Kidney (tissue), 13 donors: ENCODE measurements at regions not wholly inside any gene's neighbourhood (a gene's known extent, or its start where the extent isn't known, plus 50 kb on each side); places are given as distances from the start of the nearest gene placed in this dataset.

ENCODE experiments used
- DNase-seq, 5 donors: peaks; one replicate each; pipeline ENCODE4 v3.0.0-alpha.2; 2013 to 2020
- FAIRE-seq: peaks from 2 replicates; lab custom pipeline; 2012; peaks lifted over from hg19 to GRCh38; lab: Jason Lieb, UNC
- H3K27ac ChIP-seq, 2 donors: one replicate each; pipeline ENCODE4 v1.7.0; 2013; ENCODE audit warnings: low read depth in 2 of 2, low read length in 2 of 2, inconsistent platforms in 1 of 2
- H3K27me3 ChIP-seq: one replicate; pipeline ENCODE4 v1.7.1; 2013; ENCODE audit warnings: low read length, inconsistent platforms; ENCODE audit not compliant: control insufficient read depth, insufficient read depth
- H3K36me3 ChIP-seq, 3 donors: one replicate each; pipeline versions ENCODE4 v1.7.0 to v1.7.1; 2013; ENCODE audit warnings: low read length in 3 of 3, control low read depth in 1 of 3, inconsistent platforms in 1 of 3; ENCODE audit not compliant: insufficient read depth in 3 of 3, control insufficient read depth in 2 of 3
- H3K4me1 ChIP-seq, 3 donors: one replicate each; pipeline versions ENCODE4 v1.7.0 to v1.7.1; 2013; ENCODE audit warnings: low read length in 3 of 3, inconsistent platforms in 1 of 3, low read depth in 1 of 3; ENCODE audit not compliant: control insufficient read depth in 2 of 3, insufficient read depth in 2 of 3
- H3K4me3 ChIP-seq, 3 donors: one replicate each; pipeline versions ENCODE4 v1.7.0 to v1.8.1; 2013; ENCODE audit warnings: low read length in 3 of 3, control low read depth in 1 of 3, inconsistent platforms in 1 of 3
- H3K9ac ChIP-seq, 3 donors: one replicate each; pipeline versions ENCODE4 v1.7.0 to v1.7.1; 2013; ENCODE audit warnings: low read length in 3 of 3, control low read depth in 1 of 3, inconsistent platforms in 1 of 3
- H3K9me3 ChIP-seq, 3 donors: one replicate each; pipeline versions ENCODE4 v1.7.0 to v1.7.1; 2013; ENCODE audit warnings: low read length in 3 of 3, control low read depth in 1 of 3, inconsistent platforms in 1 of 3; ENCODE audit not compliant: control insufficient read depth in 2 of 3, insufficient read depth in 1 of 3
- intact Hi-C: fragments of 100-400 bp; cut with DNase I; formaldehyde crosslinking; loops from one replicate; pipeline ENCODE4 v1.11.1; 2022
- TF ChIP-seq, protein P1 (sequence below): IDR thresholded peaks from 3 replicates; pipeline ENCODE4 v1.5.1; 2012; ENCODE audit warnings: mild to moderate bottlenecking, moderate library complexity, borderline replicate concordance; ENCODE audit not compliant: insufficient read depth; ENCODE audit errors: extremely low read depth
- donor health status: control.
- donor health status: control.
- donor health status: control.
- donor health status: control.
- donor health status: control.
- donor health status: DM: yes; HTN: yes; CAD: no.
- donor health status: Normal renal cell carcinoma (clear cell type).

DNA sequence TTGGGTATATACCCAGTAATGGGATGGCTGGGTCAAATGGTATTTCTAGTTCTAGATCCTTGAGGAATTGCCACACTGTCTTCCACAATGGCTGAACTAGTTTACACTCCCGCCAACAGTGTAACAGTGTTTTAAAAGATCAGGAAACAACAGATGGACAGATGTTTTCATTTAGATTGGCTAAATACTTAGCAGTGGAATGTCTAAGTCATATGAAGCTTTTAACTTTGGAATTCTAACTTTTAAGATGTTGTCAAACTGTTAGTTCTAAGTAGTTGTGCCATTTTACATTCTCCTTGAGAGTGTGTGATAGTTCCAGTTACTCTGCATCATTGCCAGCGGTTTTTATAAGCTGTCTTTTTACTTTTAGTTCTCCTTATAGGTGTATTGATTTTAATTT is 688.8 kb downstream of the SEMA5A start:
- TF ChIP-seq, protein P1, sequence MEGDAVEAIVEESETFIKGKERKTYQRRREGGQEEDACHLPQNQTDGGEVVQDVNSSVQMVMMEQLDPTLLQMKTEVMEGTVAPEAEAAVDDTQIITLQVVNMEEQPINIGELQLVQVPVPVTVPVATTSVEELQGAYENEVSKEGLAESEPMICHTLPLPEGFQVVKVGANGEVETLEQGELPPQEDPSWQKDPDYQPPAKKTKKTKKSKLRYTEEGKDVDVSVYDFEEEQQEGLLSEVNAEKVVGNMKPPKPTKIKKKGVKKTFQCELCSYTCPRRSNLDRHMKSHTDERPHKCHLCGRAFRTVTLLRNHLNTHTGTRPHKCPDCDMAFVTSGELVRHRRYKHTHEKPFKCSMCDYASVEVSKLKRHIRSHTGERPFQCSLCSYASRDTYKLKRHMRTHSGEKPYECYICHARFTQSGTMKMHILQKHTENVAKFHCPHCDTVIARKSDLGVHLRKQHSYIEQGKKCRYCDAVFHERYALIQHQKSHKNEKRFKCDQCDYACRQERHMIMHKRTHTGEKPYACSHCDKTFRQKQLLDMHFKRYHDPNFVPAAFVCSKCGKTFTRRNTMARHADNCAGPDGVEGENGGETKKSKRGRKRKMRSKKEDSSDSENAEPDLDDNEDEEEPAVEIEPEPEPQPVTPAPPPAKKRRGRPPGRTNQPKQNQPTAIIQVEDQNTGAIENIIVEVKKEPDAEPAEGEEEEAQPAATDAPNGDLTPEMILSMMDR: no peak
- Histone ChIP-seq H3K4me1 (no peaks in the 10 kb centered on the region), H3K9me3 (no peaks in the 10 kb centered on the region), H3K9ac (no peak overlapping the region), H3K27me3 (no peaks in the 10 kb centered on the region), H3K27ac (no peak overlapping the region), H3K4me3 (no peak overlapping the region), H3K36me3 (no peaks in the 10 kb centered on the region)
- intact Hi-C loops: no loop called here
- DNase-seq: no peak
- no peak for FAIRE-seq

DNA sequence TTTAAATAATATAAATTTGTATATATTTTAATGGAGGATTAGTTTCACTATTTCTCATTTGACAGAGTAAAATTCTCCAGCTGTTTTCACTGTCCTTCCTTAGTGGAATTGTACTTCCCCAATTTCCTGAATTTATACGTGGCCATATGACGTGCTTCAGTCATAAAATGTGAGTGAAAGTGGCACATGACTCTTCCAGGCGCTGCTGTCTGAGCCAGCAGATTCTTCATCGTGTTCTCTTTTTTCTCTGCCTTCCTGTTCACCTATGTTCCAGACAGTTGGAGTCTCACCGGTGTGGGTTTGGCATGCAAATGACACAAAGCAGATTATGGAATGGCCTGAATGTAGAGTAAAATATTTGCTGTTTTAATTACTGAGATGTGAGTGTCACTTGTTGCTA is 684.1 kb downstream of the SEMA5A start:
- Histone ChIP-seq H3K27me3 (no peaks in the 10 kb centered on the region), H3K36me3 (no peaks in the 10 kb centered on the region), H3K27ac (no peak overlapping the region), H3K4me3 (no peak overlapping the region), H3K9me3 (no peaks in the 10 kb centered on the region), H3K4me1 (no peaks in the 10 kb centered on the region), H3K9ac (no peak overlapping the region)
- TF ChIP-seq, protein P1: no peak
- DNase-seq (no peak), FAIRE-seq (no peak)
- intact Hi-C loops: no loop called here

DNA sequence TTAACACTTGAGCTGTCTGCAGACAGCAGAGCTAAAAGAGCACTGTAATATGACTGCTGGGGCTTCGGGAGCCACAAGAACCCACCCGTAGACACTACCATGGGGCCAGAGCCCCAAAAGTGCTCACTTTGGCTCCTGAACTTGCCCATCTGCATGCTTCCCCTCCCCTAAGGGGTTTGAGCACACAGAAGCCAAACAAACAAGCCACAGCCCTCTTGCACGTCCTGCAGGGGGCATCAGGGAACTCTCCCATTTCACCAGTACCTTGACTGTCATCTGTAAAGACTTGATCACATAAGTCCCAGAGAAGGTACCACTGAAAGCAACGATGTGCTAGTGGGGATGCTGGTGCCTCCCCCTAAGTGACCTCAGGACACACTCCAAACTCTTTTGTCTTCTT is 681.8 kb downstream of the SEMA5A start:
- Histone ChIP-seq H3K4me3 (no peak overlapping the region), H3K9ac (no peak overlapping the region), H3K27ac (no peak overlapping the region), H3K4me1 (no peaks in the 10 kb centered on the region), H3K36me3 (no peaks in the 10 kb centered on the region), H3K9me3 (no peaks in the 10 kb centered on the region), H3K27me3 (no peaks in the 10 kb centered on the region)
- DNase-seq (no peak), FAIRE-seq (no peak)
- TF ChIP-seq, protein P1: no peak
- intact Hi-C loops: no loop called here

DNA sequence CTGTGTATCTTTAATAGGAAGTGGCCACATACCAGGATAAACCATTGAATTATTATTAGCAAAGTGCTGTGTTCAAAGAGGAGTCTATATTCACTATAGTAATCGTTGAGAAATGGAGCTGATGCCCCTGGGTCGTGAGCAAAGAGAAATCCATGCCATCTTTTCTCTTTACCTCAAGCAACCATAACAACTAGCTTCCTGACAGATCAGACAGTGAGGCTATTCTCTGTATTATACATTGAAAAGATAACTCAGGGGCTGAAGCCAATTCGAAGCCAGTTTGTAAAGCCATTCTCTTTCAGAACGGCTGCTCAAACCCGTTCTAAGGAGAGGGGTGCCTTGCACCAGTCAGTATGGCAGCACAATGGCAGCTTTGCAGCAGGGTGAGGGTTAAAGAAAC is 680.6 kb downstream of the SEMA5A start:
- H3K36me3 ChIP-seq: no peaks in the 10 kb centered on the region
- no peaks in the 10 kb centered on the region for H3K9me3 ChIP-seq
- H3K4me1 ChIP-seq: no peaks in the 10 kb centered on the region
- FAIRE-seq (no peak), DNase-seq (no peak)
- H3K4me3 ChIP-seq: no peak overlapping the region
- H3K27me3 ChIP-seq: no peaks in the 10 kb centered on the region
- intact Hi-C loops: no loop called here
- no peak overlapping the region for H3K27ac ChIP-seq
- H3K9ac ChIP-seq: no peak overlapping the region
- TF ChIP-seq, protein P1: no peak
